ENCODE measurements at regions not wholly inside any gene's neighbourhood (a gene's known extent, or its start where the extent isn't known, plus 50 kb on each side); places are given as distances from the start of the nearest gene placed in this dataset.
"Not testable (repeated sequence)": the region's sequence is repeated elsewhere in the genome, so short reads cannot be mapped to it uniquely, and the experiment has no call there.

- CTCF ChIA-PET = no interaction called here
- DNase-seq (ENCODE audit: extremely low spot score) = no peak
- TF ChIP-seq LEF1 (IDR thresholded peaks at IDR 0.05; ENCODE audit: borderline replicate concordance) (no peak), ELF4 (IDR thresholded peaks at IDR 0.05) (no peak), FOXK2 (IDR thresholded peaks at IDR 0.05) (no peak), SUZ12 (IDR thresholded peaks at IDR 0.05) (no peak), FOXM1 (IDR thresholded peaks at IDR 0.05; ENCODE audit: borderline replicate concordance) (no peak), L3MBTL2 (conservative IDR thresholded peaks at IDR 0.05) (no peak)
- POLR2A ChIA-PET = no interaction called here
Measured at GRCh38 chr3:145471976-145472375, 689.0 kb downstream of the PLOD2 start.

- DNase-seq (ENCODE audit: extremely low spot score); POLR2A ChIA-PET; CTCF ChIA-PET: not testable (repeated sequence)
Measured at GRCh38 chr3:145482735-145483134, 678.2 kb downstream of the PLOD2 start.

GRCh38 chr3:145483992-145484391 is 677.0 kb downstream of the PLOD2 start:
- TF ChIP-seq LEF1 (IDR thresholded peaks at IDR 0.05; ENCODE audit: borderline replicate concordance) (no peak), PKNOX1 (IDR thresholded peaks at IDR 0.05) (no peak), ELF4 (IDR thresholded peaks at IDR 0.05) (no peak), ZNF384 (IDR thresholded peaks at IDR 0.05) (no peak), NFRKB (IDR thresholded peaks at IDR 0.05) (no peak), CTBP1 (IDR thresholded peaks at IDR 0.05; ENCODE audit: borderline replicate concordance) (no peak), SUZ12 (IDR thresholded peaks at IDR 0.05) (no peak), L3MBTL2 (conservative IDR thresholded peaks at IDR 0.05) (no peak), HDGF (IDR thresholded peaks at IDR 0.05; ENCODE audit: borderline replicate concordance) (no peak), FOXA1 (IDR thresholded peaks at IDR 0.05) (no peak)
- DNase-seq (ENCODE audit: extremely low spot score) = no peak
- POLR2A ChIA-PET = interaction anchor here (0.7 kb wide), 1 partner anchor 202 kb away, joined by 3 read pairs; no protein-coding TSS in a partner anchor
- CTCF ChIA-PET = no interaction called here

- ChIA-PET POLR2A (no interaction called here), CTCF (no interaction called here)
Measured at GRCh38 chr3:145489011-145489410, 672.0 kb downstream of the PLOD2 start.

GRCh38 chr3:145490088-145491048 is 670.6 kb downstream of the PLOD2 start:
- ChIA-PET CTCF (interaction anchor here (1.0 kb wide), 1 partner anchor 14 kb away, joined by 3 read pairs; no protein-coding TSS in a partner anchor), POLR2A (no interaction called here)
- TF ChIP-seq CTBP1 (IDR thresholded peaks at IDR 0.05; ENCODE audit: borderline replicate concordance) = no peak
- no peak for TF ChIP-seq SUZ12 (IDR thresholded peaks at IDR 0.05)
- TF ChIP-seq HDGF (IDR thresholded peaks at IDR 0.05; ENCODE audit: borderline replicate concordance) = no peak
- no peak for TF ChIP-seq ARNT (IDR thresholded peaks at IDR 0.05)
- TF ChIP-seq L3MBTL2 (conservative IDR thresholded peaks at IDR 0.05) = no peak
- TF ChIP-seq PKNOX1 (IDR thresholded peaks at IDR 0.05) = no peak
- no peak for TF ChIP-seq LEF1 (IDR thresholded peaks at IDR 0.05; ENCODE audit: borderline replicate concordance)
- no peak for TF ChIP-seq FOXK2 (IDR thresholded peaks at IDR 0.05)
- TF ChIP-seq FOXM1 (IDR thresholded peaks at IDR 0.05; ENCODE audit: borderline replicate concordance) = no peak
- TF ChIP-seq SP1 (IDR thresholded peaks at IDR 0.05) = no peak
- TF ChIP-seq TARDBP (IDR thresholded peaks at IDR 0.05) = no peak
- no peak for TF ChIP-seq ZNF384 (IDR thresholded peaks at IDR 0.05)
- no peak for TF ChIP-seq BHLHE40 (IDR thresholded peaks at IDR 0.05; ENCODE audit: borderline replicate concordance)
- TF ChIP-seq FOXA1 (IDR thresholded peaks at IDR 0.05) = no peak
- no peak for DNase-seq (ENCODE audit: extremely low spot score)

More at GRCh38 chr3:145489011-145489410, 672.0 kb downstream of the PLOD2 start:
- TF ChIP-seq SUZ12 (IDR thresholded peaks at IDR 0.05) = no peak
- no peak for TF ChIP-seq PKNOX1 (IDR thresholded peaks at IDR 0.05)
- TF ChIP-seq FOXA1 (IDR thresholded peaks at IDR 0.05) = no peak
- TF ChIP-seq HDGF (IDR thresholded peaks at IDR 0.05; ENCODE audit: borderline replicate concordance) = no peak
- TF ChIP-seq TARDBP (IDR thresholded peaks at IDR 0.05) = no peak
- no peak for TF ChIP-seq LEF1 (IDR thresholded peaks at IDR 0.05; ENCODE audit: borderline replicate concordance)
- no peak for TF ChIP-seq BHLHE40 (IDR thresholded peaks at IDR 0.05; ENCODE audit: borderline replicate concordance)
- TF ChIP-seq NFRKB (IDR thresholded peaks at IDR 0.05) = no peak
- no peak for TF ChIP-seq SP1 (IDR thresholded peaks at IDR 0.05)
- no peak for TF ChIP-seq ELF4 (IDR thresholded peaks at IDR 0.05)
- TF ChIP-seq CTBP1 (IDR thresholded peaks at IDR 0.05; ENCODE audit: borderline replicate concordance) = no peak
- TF ChIP-seq ZNF384 (IDR thresholded peaks at IDR 0.05) = no peak
- no peak for DNase-seq (ENCODE audit: extremely low spot score)

- ChIA-PET POLR2A (no interaction called here), CTCF (no interaction called here)
- DNase-seq (ENCODE audit: extremely low spot score) = no peak
- TF ChIP-seq CTBP1 (IDR thresholded peaks at IDR 0.05; ENCODE audit: borderline replicate concordance) (no peak), ELF4 (IDR thresholded peaks at IDR 0.05) (no peak), FOXK2 (IDR thresholded peaks at IDR 0.05) (no peak), SUZ12 (IDR thresholded peaks at IDR 0.05) (no peak), BHLHE40 (IDR thresholded peaks at IDR 0.05; ENCODE audit: borderline replicate concordance) (no peak), HDGF (IDR thresholded peaks at IDR 0.05; ENCODE audit: borderline replicate concordance) (no peak), FOXA1 (IDR thresholded peaks at IDR 0.05) (no peak), SP1 (IDR thresholded peaks at IDR 0.05) (no peak), L3MBTL2 (conservative IDR thresholded peaks at IDR 0.05) (no peak), ZNF384 (IDR thresholded peaks at IDR 0.05) (no peak), LEF1 (IDR thresholded peaks at IDR 0.05; ENCODE audit: borderline replicate concordance) (no peak), TARDBP (IDR thresholded peaks at IDR 0.05) (no peak)
Measured at GRCh38 chr3:145492456-145492855, 668.5 kb downstream of the PLOD2 start.

GRCh38 chr3:145517416-145517815 is 643.6 kb downstream of the PLOD2 start:
- POLR2A ChIA-PET; CTCF ChIA-PET; DNase-seq (ENCODE audit: extremely low spot score): not testable (repeated sequence)
